Keratinocyte (primary cell): ENCODE measurements at regions not wholly inside any gene's neighbourhood (a gene's known extent, or its start where the extent isn't known, plus 50 kb on each side); places are given as distances from the start of the nearest gene placed in this dataset.

Experiments used
- DNase-seq: peaks from one replicate; pipeline ENCODE4 v3.0.0-alpha.2; 2011; ENCODE audit warnings: low read depth, missing footprints, low spot score
- FAIRE-seq: peaks from 2 replicates; lab custom pipeline; 2011; peaks lifted over from hg19 to GRCh38; lab: Jason Lieb, UNC
- H2AFZ ChIP-seq: 2 replicates; pipeline ENCODE4 v1.6.0; 2012; ENCODE audit warnings: low read length, control low read depth, inconsistent platforms; ENCODE audit not compliant: control insufficient read depth
- H3K27ac ChIP-seq: 2 replicates; pipeline ENCODE4 v1.5.1; 2011; ENCODE audit warnings: low read length; ENCODE audit not compliant: control insufficient read depth, insufficient read depth
- H3K27me3 ChIP-seq: 3 replicates; pipeline ENCODE4 v1.6.0; 2011; ENCODE audit warnings: low read length; ENCODE audit not compliant: control insufficient read depth, insufficient read depth; ENCODE audit errors: extremely low read depth
- H3K36me3 ChIP-seq, 2 experiments: 2 replicates in 1 of 2; 3 replicates in 1 of 2; pipeline ENCODE4 v1.5.1; 2011; ENCODE audit warnings: low read length in 2 of 2, mild to moderate bottlenecking in 1 of 2; ENCODE audit not compliant: control insufficient read depth in 2 of 2, insufficient read depth in 2 of 2; ENCODE audit errors: extremely low read depth in 1 of 2
- H3K4me1 ChIP-seq: 3 replicates; pipeline ENCODE4 v1.5.1; 2011; ENCODE audit warnings: low read length; ENCODE audit not compliant: control insufficient read depth, insufficient read depth; ENCODE audit errors: extremely low read depth
- H3K4me2 ChIP-seq: 3 replicates; pipeline ENCODE4 v1.6.0; 2011; ENCODE audit warnings: low read depth, low read length; ENCODE audit not compliant: control insufficient read depth, insufficient read depth; ENCODE audit errors: extremely low read depth
- H3K4me3 ChIP-seq, 3 experiments: fragments of 200-600 bp in 1 of 3; sonication (generic) in 1 of 3; 2 replicates in 2 of 3; 3 replicates in 1 of 3; pipeline ENCODE4 v1.5.1; 2011 to 2016; ENCODE audit warnings: low read length in 3 of 3, mild to moderate bottlenecking in 3 of 3, control low read depth in 2 of 3, inconsistent platforms in 1 of 3, low read depth in 1 of 3, mixed read lengths in 1 of 3, mixed run types in 1 of 3, moderate library complexity in 1 of 3; ENCODE audit not compliant: control insufficient read depth in 2 of 3, insufficient read depth in 2 of 3; ENCODE audit errors: extremely low read depth in 1 of 3
- H3K79me2 ChIP-seq: 2 replicates; pipeline ENCODE4 v1.6.0; 2012; ENCODE audit warnings: low read length; ENCODE audit not compliant: control insufficient read depth, insufficient read depth
- H3K9ac ChIP-seq: 3 replicates; pipeline ENCODE4 v1.6.0; 2011; ENCODE audit warnings: low read length; ENCODE audit not compliant: control insufficient read depth, insufficient read depth; ENCODE audit errors: extremely low read depth
- H3K9me1 ChIP-seq: 3 replicates; pipeline ENCODE4 v1.6.0; 2011; ENCODE audit warnings: low read length; ENCODE audit not compliant: control insufficient read depth, insufficient read depth; ENCODE audit errors: extremely low read depth
- H3K9me3 ChIP-seq: 2 replicates; pipeline ENCODE4 v1.5.1; 2012; ENCODE audit warnings: low read depth, low read length; ENCODE audit not compliant: control insufficient read depth
- H4K20me1 ChIP-seq: 3 replicates; pipeline ENCODE4 v1.6.0; 2011; ENCODE audit warnings: low read length; ENCODE audit not compliant: control insufficient read depth, insufficient read depth; ENCODE audit errors: extremely low read depth
- EZH2 ChIP-seq: IDR thresholded peaks from one replicate; pipeline ENCODE4 v1.6.1; 2012; ENCODE audit warnings: inconsistent platforms, mild to moderate bottlenecking, low read length, moderate library complexity
- dilution Hi-C: fragments of 300-500 bp; cut with MboI; formaldehyde crosslinking; loops from one replicate; pipeline ENCODE4 v1.7.0; 2020; ENCODE audit warnings: low sequenced_read_pairs; ENCODE audit not compliant: extremely low pct_ligation_motif_present
- TF ChIP-seq, protein P1 (sequence below), 3 experiments: IDR thresholded peaks in 1 of 3; conservative IDR thresholded peaks in 1 of 3; optimal IDR thresholded peaks in 1 of 3; 2 replicates in 2 of 3; 3 replicates in 1 of 3; pipeline versions ENCODE3 to v1.5.1; 2011; ENCODE audit warnings: low read length in 3 of 3, mild to moderate bottlenecking in 3 of 3, moderate library complexity in 2 of 3, control low read depth in 1 of 3, inconsistent platforms in 1 of 3; ENCODE audit not compliant: insufficient read depth in 2 of 3; ENCODE audit errors: extremely low read depth in 1 of 3

DNA sequence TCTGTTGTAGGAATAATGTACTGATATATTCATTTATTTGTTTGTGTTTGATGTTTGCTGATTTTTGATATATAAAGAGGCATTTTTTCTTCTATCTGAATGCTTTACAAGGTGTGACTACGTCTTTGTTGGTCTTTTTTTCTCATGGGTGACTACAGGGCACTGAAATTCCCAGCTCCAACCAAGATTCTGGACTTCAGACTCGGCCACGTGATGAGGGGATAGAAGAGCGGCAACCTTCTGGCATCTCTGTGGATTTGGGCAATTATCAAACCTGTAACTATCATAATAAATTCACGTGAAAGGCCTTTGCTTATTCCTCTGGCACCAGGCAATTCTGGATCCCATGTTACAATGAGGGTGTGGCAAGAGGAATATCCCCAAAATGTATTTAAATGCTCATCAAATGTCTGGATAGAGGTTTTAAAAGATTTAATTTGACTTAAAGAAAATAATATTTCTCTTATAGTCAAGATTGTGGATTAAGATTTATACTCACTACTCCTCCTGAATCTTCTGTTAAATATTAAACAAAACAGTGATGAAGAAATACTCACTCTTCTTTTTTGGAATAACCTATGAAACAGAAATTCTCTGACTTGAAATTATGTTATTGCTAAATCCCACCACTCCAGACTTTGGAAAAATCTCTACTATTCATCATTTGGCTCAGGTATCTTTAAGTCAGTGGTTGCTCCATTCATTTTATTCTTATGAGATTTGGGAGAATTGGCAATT is 276.3 kb downstream of the GPR37 start:
- Histone ChIP-seq H3K9me3 (no peaks in the 10 kb centered on the region), H3K9ac (no peak overlapping the region), H2AFZ (no peak overlapping the region), H4K20me1 (no peaks in the 10 kb centered on the region), H3K4me1 (no peaks in the 10 kb centered on the region), H3K4me3 (no peak overlapping the region), H3K27ac (no peak overlapping the region), H3K9me1 (no peaks in the 10 kb centered on the region), H3K4me2 (no peak overlapping the region), H3K27me3 (no peaks in the 10 kb centered on the region), H3K36me3 (no peaks in the 10 kb centered on the region), H3K79me2 (no peaks in the 10 kb centered on the region)
- FAIRE-seq (no peak), DNase-seq (no peak)
- TF ChIP-seq EZH2 = no peak
- TF ChIP-seq, protein P1, sequence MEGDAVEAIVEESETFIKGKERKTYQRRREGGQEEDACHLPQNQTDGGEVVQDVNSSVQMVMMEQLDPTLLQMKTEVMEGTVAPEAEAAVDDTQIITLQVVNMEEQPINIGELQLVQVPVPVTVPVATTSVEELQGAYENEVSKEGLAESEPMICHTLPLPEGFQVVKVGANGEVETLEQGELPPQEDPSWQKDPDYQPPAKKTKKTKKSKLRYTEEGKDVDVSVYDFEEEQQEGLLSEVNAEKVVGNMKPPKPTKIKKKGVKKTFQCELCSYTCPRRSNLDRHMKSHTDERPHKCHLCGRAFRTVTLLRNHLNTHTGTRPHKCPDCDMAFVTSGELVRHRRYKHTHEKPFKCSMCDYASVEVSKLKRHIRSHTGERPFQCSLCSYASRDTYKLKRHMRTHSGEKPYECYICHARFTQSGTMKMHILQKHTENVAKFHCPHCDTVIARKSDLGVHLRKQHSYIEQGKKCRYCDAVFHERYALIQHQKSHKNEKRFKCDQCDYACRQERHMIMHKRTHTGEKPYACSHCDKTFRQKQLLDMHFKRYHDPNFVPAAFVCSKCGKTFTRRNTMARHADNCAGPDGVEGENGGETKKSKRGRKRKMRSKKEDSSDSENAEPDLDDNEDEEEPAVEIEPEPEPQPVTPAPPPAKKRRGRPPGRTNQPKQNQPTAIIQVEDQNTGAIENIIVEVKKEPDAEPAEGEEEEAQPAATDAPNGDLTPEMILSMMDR (optimal IDR thresholded peaks at IDR 0.05 in 1 of 3, IDR thresholded peaks at IDR 0.05 in 1 of 3, conservative IDR thresholded peaks at IDR 0.05 in 1 of 3; ENCODE audit: extremely low read depth in 1 of 3, insufficient read depth in 2 of 3, low read length in 3 of 3) = no peak
- dilution Hi-C loops = no loop called here

DNA sequence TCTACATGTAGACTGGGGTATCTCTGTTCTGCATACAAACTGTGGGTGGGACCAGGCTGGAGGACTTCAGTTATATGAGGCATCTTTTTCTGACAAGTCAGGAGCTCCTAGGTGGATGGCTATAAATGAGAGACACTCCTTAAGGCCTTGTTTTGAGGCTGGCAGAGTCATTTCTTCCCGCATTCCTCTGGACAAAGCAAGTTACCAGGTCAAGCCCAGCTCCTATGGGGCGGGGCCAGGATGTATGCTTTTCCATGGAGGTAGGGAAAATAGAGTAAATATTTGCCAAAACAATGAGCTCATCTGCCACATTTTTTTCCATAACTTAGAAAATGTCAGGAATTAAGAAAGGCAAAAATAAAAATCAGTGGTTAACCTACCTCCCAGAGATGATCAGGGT is 283.4 kb downstream of the GPR37 start:
- H3K79me2 ChIP-seq = no peaks in the 10 kb centered on the region
- H3K4me1 ChIP-seq = no peaks in the 10 kb centered on the region
- H3K27ac ChIP-seq = no peak overlapping the region
- TF ChIP-seq, protein P1 (optimal IDR thresholded peaks at IDR 0.05 in 1 of 3, IDR thresholded peaks at IDR 0.05 in 1 of 3, conservative IDR thresholded peaks at IDR 0.05 in 1 of 3; ENCODE audit: extremely low read depth in 1 of 3, insufficient read depth in 2 of 3, low read length in 3 of 3) = no peak
- no peak for TF ChIP-seq EZH2
- no peaks in the 10 kb centered on the region for H3K9me3 ChIP-seq
- no peak overlapping the region for H3K9ac ChIP-seq
- dilution Hi-C loops = no loop called here
- no peaks in the 10 kb centered on the region for H3K36me3 ChIP-seq
- H3K9me1 ChIP-seq = no peaks in the 10 kb centered on the region
- H3K27me3 ChIP-seq = no peaks in the 10 kb centered on the region
- DNase-seq (no peak), FAIRE-seq (no peak)
- no peak overlapping the region for H2AFZ ChIP-seq
- H4K20me1 ChIP-seq = no peaks in the 10 kb centered on the region
- no peak overlapping the region for H3K4me2 ChIP-seq
- no peak overlapping the region for H3K4me3 ChIP-seq
